IMR-90 (cell line): ENCODE measurements at regions not wholly inside any gene's neighbourhood (a gene's known extent, or its start where the extent isn't known, plus 50 kb on each side); places are given as distances from the start of the nearest gene placed in this dataset.

Source experiments
- ATAC-seq: fragments of 200-7000 bp; cut with Tn5 transposase; 2 replicates; pipeline ENCODE4 v1.9.1; 2020; ENCODE audit warnings: low read depth, mild to moderate bottlenecking, moderate library complexity
- BruUV-seq: library from RNA; stranded (reverse); fragments of 400-500 nt; replicated peaks from 2 replicates; lab custom pipeline; 2021; lab: Mats Ljungman, UMichigan
- CTCF ChIA-PET: fragments of 300-600 bp; formaldehyde crosslinking; extraction: SDS; loops from one replicate; lab custom pipeline; 2021; ENCODE audit warnings: antibody characterized with exemption; lab: Yijun Ruan, JAX
- POLR2A ChIA-PET: fragments of 300-600 bp; sonication (Branson Sonifier 250); formaldehyde crosslinking; loops from one replicate; lab custom pipeline; 2022; ENCODE audit warnings: antibody characterized with exemption; ENCODE audit not compliant: unreplicated experiment; lab: Charles Lee
- DNase-seq: peaks from one replicate; pipeline ENCODE4 v3.0.0; 2013
- H2AFZ ChIP-seq: replicated peaks from 2 replicates; pipeline ENCODE3; 2013; ENCODE audit warnings: low read length, mild to moderate bottlenecking; ENCODE audit not compliant: poor library complexity
- H2AK5ac ChIP-seq: 2 replicates; pipeline ENCODE4 v1.6.1; 2013; ENCODE audit warnings: low read depth, low read length, inconsistent platforms
- H2AK9ac ChIP-seq: replicated peaks from 2 replicates; pipeline ENCODE3; 2013; ENCODE audit warnings: mild to moderate bottlenecking, low read depth, low read length, moderate library complexity; ENCODE audit not compliant: poor library complexity
- H2BK120ac ChIP-seq: 2 replicates; pipeline ENCODE4 v1.6.1; 2013; ENCODE audit warnings: low read depth, low read length, inconsistent platforms
- H2BK15ac ChIP-seq: 3 replicates; pipeline ENCODE4 v1.6.1; 2013; ENCODE audit warnings: low read depth, low read length, inconsistent platforms
- H2BK20ac ChIP-seq: 2 replicates; pipeline ENCODE4 v1.6.1; 2013; ENCODE audit warnings: low read depth, mild to moderate bottlenecking, inconsistent platforms, low read length, moderate library complexity
- H2BK5ac ChIP-seq: 2 replicates; pipeline ENCODE4 v1.6.1; 2013; ENCODE audit warnings: mild to moderate bottlenecking, low read depth, low read length, inconsistent platforms; ENCODE audit not compliant: poor library complexity, severe bottlenecking
- H3K14ac ChIP-seq: replicated peaks from 2 replicates; pipeline ENCODE4 v1.6.1; 2013; ENCODE audit warnings: low read depth, low read length, inconsistent platforms
- H3K18ac ChIP-seq: 2 replicates; pipeline ENCODE4 v1.6.1; 2013; ENCODE audit warnings: low read depth, low read length, control low read depth
- H3K23ac ChIP-seq: 2 replicates; pipeline ENCODE4 v1.6.1; 2013; ENCODE audit warnings: low read depth, low read length, inconsistent platforms
- H3K27ac ChIP-seq: 2 replicates; pipeline ENCODE4 v1.5.1; 2013; ENCODE audit warnings: mild to moderate bottlenecking, control low read depth, low read length; ENCODE audit not compliant: insufficient read depth
- H3K27me3 ChIP-seq: 2 replicates; pipeline ENCODE4 v1.6.1; 2013; ENCODE audit warnings: low read length; ENCODE audit not compliant: control insufficient read depth, insufficient read depth
- H3K36me3 ChIP-seq: 2 replicates; pipeline ENCODE4 v1.6.1; 2013; ENCODE audit warnings: low read length, mixed read lengths; ENCODE audit not compliant: control insufficient read depth, insufficient read depth
- H3K4ac ChIP-seq: 2 replicates; pipeline ENCODE4 v1.6.1; 2013; ENCODE audit warnings: low read depth, low read length, inconsistent platforms
- H3K4me1 ChIP-seq: 2 replicates; pipeline ENCODE4 v1.6.1; 2013; ENCODE audit warnings: low read length, mixed read lengths; ENCODE audit not compliant: control insufficient read depth, insufficient read depth
- H3K4me2 ChIP-seq: 2 replicates; pipeline ENCODE4 v1.6.1; 2013; ENCODE audit warnings: low read depth, mild to moderate bottlenecking, control low read depth, low read length, moderate library complexity
- H3K4me3 ChIP-seq: 2 replicates; pipeline ENCODE4 v1.5.1; 2013; ENCODE audit warnings: low read depth, mild to moderate bottlenecking, control low read depth, low read length, moderate library complexity; ENCODE audit not compliant: insufficient read depth
- H3K56ac ChIP-seq: 2 replicates; pipeline ENCODE4 v1.6.1; 2013; ENCODE audit warnings: low read length, inconsistent platforms; ENCODE audit not compliant: insufficient read depth; ENCODE audit errors: extremely low read depth
- H3K79me1 ChIP-seq, 2 experiments: 2 replicates each; pipeline ENCODE4 v1.6.1; 2013; ENCODE audit warnings: low read length in 2 of 2, inconsistent platforms in 1 of 2, low read depth in 1 of 2
- H3K9ac ChIP-seq: 2 replicates; pipeline ENCODE4 v1.6.1; 2013; ENCODE audit warnings: low read depth, low read length, control low read depth
- H3K9me1 ChIP-seq: 2 replicates; pipeline ENCODE4 v1.6.1; 2013; ENCODE audit warnings: low read length, inconsistent platforms; ENCODE audit not compliant: insufficient read depth
- H3K9me3 ChIP-seq: 2 replicates; pipeline ENCODE4 v1.6.1; 2013; ENCODE audit warnings: low read length; ENCODE audit not compliant: control insufficient read depth, insufficient read depth
- H4K20me1 ChIP-seq: 2 replicates; pipeline ENCODE4 v1.6.1; 2013; ENCODE audit warnings: low read length, inconsistent platforms; ENCODE audit not compliant: insufficient read depth
- H4K5ac ChIP-seq: 2 replicates; pipeline ENCODE4 v1.6.1; 2013; ENCODE audit warnings: mild to moderate bottlenecking, low read depth, low read length, control low read depth
- H4K8ac ChIP-seq, 2 experiments: 2 replicates each; pipeline ENCODE4 v1.6.1; 2013; ENCODE audit warnings: low read depth in 2 of 2, low read length in 2 of 2, control low read depth in 1 of 2, inconsistent platforms in 1 of 2
- H4K91ac ChIP-seq: 2 replicates; pipeline ENCODE4 v1.6.1; 2013; ENCODE audit warnings: low read depth, low read length, inconsistent platforms; ENCODE audit not compliant: insufficient read depth
- FOS ChIP-seq: fragments of 150-350 bp; IDR thresholded peaks from 2 replicates; pipeline ENCODE4 v1.6.1; 2016; ENCODE audit warnings: low read depth, low read length
- MAZ ChIP-seq: IDR thresholded peaks from 2 replicates; pipeline ENCODE4 v1.6.1; 2012; ENCODE audit warnings: low read depth, mild to moderate bottlenecking, low read length, improper control_type of control experiment, moderate library complexity, borderline replicate concordance
- NFE2L2 ChIP-seq: fragments of 150-350 bp; IDR thresholded peaks from 2 replicates; pipeline ENCODE4 v1.6.1; 2016; ENCODE audit warnings: low read depth, mild to moderate bottlenecking, low read length
- RAD21 ChIP-seq: IDR thresholded peaks from 2 replicates; pipeline ENCODE4 v1.6.1; 2012; ENCODE audit warnings: low read length, improper control_type of control experiment
- RFX5 ChIP-seq: IDR thresholded peaks from 2 replicates; pipeline ENCODE4 v1.8.0; 2012; ENCODE audit warnings: low read depth, mild to moderate bottlenecking, low read length, moderate library complexity
- WGBS, 2 experiments: methylation state at CpG; one replicate each; pipeline versions ENCODE4 v1.1.5 to v1.1.7; 2013; ENCODE audit warnings: missing lambda C conversion rate in 2 of 2; ENCODE audit not compliant: insufficient read length in 1 of 2; ENCODE audit errors: extremely low coverage in 2 of 2; 5-methylcytosine and 5-hydroxymethylcytosine counted together
- dilution Hi-C: fragments of 300-500 bp; cut with HindIII; formaldehyde crosslinking; loops from one replicate; pipeline ENCODE4 v1.14.3; 2018; ENCODE audit warnings: low sequenced_read_pairs; ENCODE audit not compliant: unreplicated experiment
- in situ Hi-C: fragments of 300-500 bp; cut with MboI; formaldehyde crosslinking; loops from 3 replicates; pipeline ENCODE4 v1.14.3; 2019; ENCODE audit warnings: low sequenced_read_pairs, inconsistent platforms, mixed read lengths
- intact Hi-C: fragments of 100-400 bp; cut with micrococcal nuclease; formaldehyde crosslinking; loops from 2 replicates; pipeline ENCODE4 v1.10.0; 2022

DNA sequence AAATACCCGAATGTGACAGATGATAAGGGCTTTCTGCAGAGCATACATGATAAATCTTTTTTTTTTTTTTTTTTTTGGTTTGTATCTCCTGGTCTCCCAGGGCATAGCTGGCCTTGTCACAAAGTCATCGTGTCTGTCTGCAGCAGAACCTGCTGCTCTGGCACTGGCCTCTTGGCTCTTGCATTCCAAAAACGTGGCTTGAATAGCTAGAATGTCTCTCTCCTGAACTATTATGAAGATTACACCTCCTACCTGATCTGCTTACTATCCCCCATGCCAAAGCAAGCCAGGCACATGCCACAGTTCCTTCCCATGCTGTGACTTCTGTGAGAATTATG is 50.4 kb upstream of the SCRG1 start:
- H3K23ac ChIP-seq, result no peak overlapping the region
- H2AFZ ChIP-seq, result no peak overlapping the region
- no peak overlapping the region for H2BK120ac ChIP-seq
- no peak overlapping the region for H3K56ac ChIP-seq
- no peaks in the 10 kb centered on the region for H3K9me3 ChIP-seq
- no peak overlapping the region for H3K4me3 ChIP-seq
- no peak overlapping the region for H3K9ac ChIP-seq
- H3K36me3 ChIP-seq, result no peaks in the 10 kb centered on the region
- DNase-seq (no peak), ATAC-seq (no peak)
- intact Hi-C loops (no loop called here), in situ Hi-C loops (no loop called here), dilution Hi-C loops (no loop called here)
- no peaks in the 10 kb centered on the region for H3K27me3 ChIP-seq
- no CpG with 5 or more reads among the region's 3 CpGs for WGBS, 2 experiments
- peaks cover 8% of the 10 kb centered on the region; the same call in 1 of the 2 replicates for H3K4me1 ChIP-seq
- no peak for TF ChIP-seq MAZ
- no peak for TF ChIP-seq NFE2L2
- TF ChIP-seq RAD21, result no peak
- TF ChIP-seq FOS, result no peak
- TF ChIP-seq RFX5, result no peak
- no peaks in the 10 kb centered on the region for H3K79me1 ChIP-seq
- BruUV-seq, result no TSS peak
- ChIA-PET POLR2A (no interaction called here), CTCF (interaction anchor here (1.3 to 1.8 kb wide), 2 partner anchors 29 to 45 kb away, joined by 3 to 4 read pairs; no protein-coding TSS in a partner anchor)
- H2BK15ac ChIP-seq, result no peak overlapping the region
- H4K5ac ChIP-seq, result no peak overlapping the region
- H3K14ac ChIP-seq, result no peak overlapping the region
- no peak overlapping the region for H2BK5ac ChIP-seq
- no peak overlapping the region for H2AK9ac ChIP-seq
- H4K20me1 ChIP-seq, result no peaks in the 10 kb centered on the region
- H2BK20ac ChIP-seq, result no peak overlapping the region
- no peak overlapping the region for H4K91ac ChIP-seq
- H2AK5ac ChIP-seq, result no peak overlapping the region
- no peak overlapping the region for H4K8ac ChIP-seq
- H3K18ac ChIP-seq, result peak overlapping the region; percentile 39; the same call in 1 of the 2 replicates
- H3K9me1 ChIP-seq, result peaks cover 3% of the 10 kb centered on the region; the same call in 1 of the 2 replicates
- no peak overlapping the region for H3K27ac ChIP-seq
- H3K4ac ChIP-seq, result no peak overlapping the region
- no peak overlapping the region for H3K4me2 ChIP-seq
